Keratinocyte (primary cell): ENCODE measurements at regions not wholly inside any gene's neighbourhood (a gene's known extent, or its start where the extent isn't known, plus 50 kb on each side); places are given as distances from the start of the nearest gene placed in this dataset.

Experiments used
- DNase-seq: peaks from one replicate; pipeline ENCODE4 v3.0.0-alpha.2; 2011; ENCODE audit warnings: low read depth, missing footprints, low spot score
- FAIRE-seq: peaks from 2 replicates; lab custom pipeline; 2011; peaks lifted over from hg19 to GRCh38; lab: Jason Lieb, UNC
- H2AFZ ChIP-seq: 2 replicates; pipeline ENCODE4 v1.6.0; 2012; ENCODE audit warnings: low read length, control low read depth, inconsistent platforms; ENCODE audit not compliant: control insufficient read depth
- H3K27ac ChIP-seq: 2 replicates; pipeline ENCODE4 v1.5.1; 2011; ENCODE audit warnings: low read length; ENCODE audit not compliant: control insufficient read depth, insufficient read depth
- H3K27me3 ChIP-seq: 3 replicates; pipeline ENCODE4 v1.6.0; 2011; ENCODE audit warnings: low read length; ENCODE audit not compliant: control insufficient read depth, insufficient read depth; ENCODE audit errors: extremely low read depth
- H3K36me3 ChIP-seq, 2 experiments: 2 replicates in 1 of 2; 3 replicates in 1 of 2; pipeline ENCODE4 v1.5.1; 2011; ENCODE audit warnings: low read length in 2 of 2, mild to moderate bottlenecking in 1 of 2; ENCODE audit not compliant: control insufficient read depth in 2 of 2, insufficient read depth in 2 of 2; ENCODE audit errors: extremely low read depth in 1 of 2
- H3K4me1 ChIP-seq: 3 replicates; pipeline ENCODE4 v1.5.1; 2011; ENCODE audit warnings: low read length; ENCODE audit not compliant: control insufficient read depth, insufficient read depth; ENCODE audit errors: extremely low read depth
- H3K4me2 ChIP-seq: 3 replicates; pipeline ENCODE4 v1.6.0; 2011; ENCODE audit warnings: low read depth, low read length; ENCODE audit not compliant: control insufficient read depth, insufficient read depth; ENCODE audit errors: extremely low read depth
- H3K4me3 ChIP-seq, 3 experiments: fragments of 200-600 bp in 1 of 3; sonication (generic) in 1 of 3; 2 replicates in 2 of 3; 3 replicates in 1 of 3; pipeline ENCODE4 v1.5.1; 2011 to 2016; ENCODE audit warnings: low read length in 3 of 3, mild to moderate bottlenecking in 3 of 3, control low read depth in 2 of 3, inconsistent platforms in 1 of 3, low read depth in 1 of 3, mixed read lengths in 1 of 3, mixed run types in 1 of 3, moderate library complexity in 1 of 3; ENCODE audit not compliant: control insufficient read depth in 2 of 3, insufficient read depth in 2 of 3; ENCODE audit errors: extremely low read depth in 1 of 3
- H3K79me2 ChIP-seq: 2 replicates; pipeline ENCODE4 v1.6.0; 2012; ENCODE audit warnings: low read length; ENCODE audit not compliant: control insufficient read depth, insufficient read depth
- H3K9ac ChIP-seq: 3 replicates; pipeline ENCODE4 v1.6.0; 2011; ENCODE audit warnings: low read length; ENCODE audit not compliant: control insufficient read depth, insufficient read depth; ENCODE audit errors: extremely low read depth
- H3K9me1 ChIP-seq: 3 replicates; pipeline ENCODE4 v1.6.0; 2011; ENCODE audit warnings: low read length; ENCODE audit not compliant: control insufficient read depth, insufficient read depth; ENCODE audit errors: extremely low read depth
- H3K9me3 ChIP-seq: 2 replicates; pipeline ENCODE4 v1.5.1; 2012; ENCODE audit warnings: low read depth, low read length; ENCODE audit not compliant: control insufficient read depth
- H4K20me1 ChIP-seq: 3 replicates; pipeline ENCODE4 v1.6.0; 2011; ENCODE audit warnings: low read length; ENCODE audit not compliant: control insufficient read depth, insufficient read depth; ENCODE audit errors: extremely low read depth
- EZH2 ChIP-seq: IDR thresholded peaks from one replicate; pipeline ENCODE4 v1.6.1; 2012; ENCODE audit warnings: inconsistent platforms, mild to moderate bottlenecking, low read length, moderate library complexity
- dilution Hi-C: fragments of 300-500 bp; cut with MboI; formaldehyde crosslinking; loops from one replicate; pipeline ENCODE4 v1.7.0; 2020; ENCODE audit warnings: low sequenced_read_pairs; ENCODE audit not compliant: extremely low pct_ligation_motif_present
- TF ChIP-seq, protein P1 (sequence below), 3 experiments: IDR thresholded peaks in 1 of 3; conservative IDR thresholded peaks in 1 of 3; optimal IDR thresholded peaks in 1 of 3; 2 replicates in 2 of 3; 3 replicates in 1 of 3; pipeline versions ENCODE3 to v1.5.1; 2011; ENCODE audit warnings: low read length in 3 of 3, mild to moderate bottlenecking in 3 of 3, moderate library complexity in 2 of 3, control low read depth in 1 of 3, inconsistent platforms in 1 of 3; ENCODE audit not compliant: insufficient read depth in 2 of 3; ENCODE audit errors: extremely low read depth in 1 of 3

GRCh38 chr12:111091051-111091450 lies 170.7 kb upstream of the MYL2 start:
- no peaks in the 10 kb centered on the region for H3K9me1 ChIP-seq
- DNase-seq: no peak
- H3K36me3 ChIP-seq: no peaks in the 10 kb centered on the region
- H4K20me1 ChIP-seq: no peaks in the 10 kb centered on the region
- H3K4me1 ChIP-seq: no peaks in the 10 kb centered on the region
- peaks cover 45% of the 10 kb centered on the region for H3K27me3 ChIP-seq
- H3K4me2 ChIP-seq: no peak overlapping the region
- TF ChIP-seq, protein P1, sequence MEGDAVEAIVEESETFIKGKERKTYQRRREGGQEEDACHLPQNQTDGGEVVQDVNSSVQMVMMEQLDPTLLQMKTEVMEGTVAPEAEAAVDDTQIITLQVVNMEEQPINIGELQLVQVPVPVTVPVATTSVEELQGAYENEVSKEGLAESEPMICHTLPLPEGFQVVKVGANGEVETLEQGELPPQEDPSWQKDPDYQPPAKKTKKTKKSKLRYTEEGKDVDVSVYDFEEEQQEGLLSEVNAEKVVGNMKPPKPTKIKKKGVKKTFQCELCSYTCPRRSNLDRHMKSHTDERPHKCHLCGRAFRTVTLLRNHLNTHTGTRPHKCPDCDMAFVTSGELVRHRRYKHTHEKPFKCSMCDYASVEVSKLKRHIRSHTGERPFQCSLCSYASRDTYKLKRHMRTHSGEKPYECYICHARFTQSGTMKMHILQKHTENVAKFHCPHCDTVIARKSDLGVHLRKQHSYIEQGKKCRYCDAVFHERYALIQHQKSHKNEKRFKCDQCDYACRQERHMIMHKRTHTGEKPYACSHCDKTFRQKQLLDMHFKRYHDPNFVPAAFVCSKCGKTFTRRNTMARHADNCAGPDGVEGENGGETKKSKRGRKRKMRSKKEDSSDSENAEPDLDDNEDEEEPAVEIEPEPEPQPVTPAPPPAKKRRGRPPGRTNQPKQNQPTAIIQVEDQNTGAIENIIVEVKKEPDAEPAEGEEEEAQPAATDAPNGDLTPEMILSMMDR (optimal IDR thresholded peaks at IDR 0.05 in 1 of 3, IDR thresholded peaks at IDR 0.05 in 1 of 3, conservative IDR thresholded peaks at IDR 0.05 in 1 of 3; ENCODE audit: extremely low read depth in 1 of 3, insufficient read depth in 2 of 3, low read length in 3 of 3): no peak
- no peak for TF ChIP-seq EZH2
- H3K9me3 ChIP-seq: no peaks in the 10 kb centered on the region
- H3K4me3 ChIP-seq: no peak overlapping the region
- no peaks in the 10 kb centered on the region for H3K79me2 ChIP-seq
- H3K27ac ChIP-seq: no peak overlapping the region
- H2AFZ ChIP-seq: no peak overlapping the region
- dilution Hi-C loops: no loop called here
- FAIRE-seq: no peak
- no peak overlapping the region for H3K9ac ChIP-seq

DNA sequence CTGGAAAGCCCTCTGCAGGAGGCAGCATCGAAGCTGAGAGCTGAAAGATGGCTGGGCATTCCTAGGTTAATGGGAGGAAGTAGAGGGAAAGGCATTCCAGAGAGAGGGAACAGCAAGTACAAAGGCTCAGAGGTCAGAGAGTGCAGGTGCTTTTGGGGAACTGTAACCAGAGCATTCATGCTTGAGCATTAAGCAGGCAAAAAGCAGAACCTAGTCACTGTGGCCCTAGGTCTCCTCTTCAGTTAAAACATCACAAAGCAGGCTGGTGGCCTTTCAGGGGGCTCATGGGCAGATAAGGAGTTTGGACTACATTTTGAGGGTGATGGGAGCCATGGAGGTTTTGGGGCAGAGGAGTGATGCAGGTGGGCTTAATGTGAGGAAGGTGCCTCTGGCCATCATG lies 169.2 kb upstream of the MYL2 start:
- Histone ChIP-seq H3K4me1 (no peaks in the 10 kb centered on the region), H3K9me3 (no peaks in the 10 kb centered on the region), H3K9me1 (no peaks in the 10 kb centered on the region), H3K9ac (no peak overlapping the region), H2AFZ (no peak overlapping the region), H3K36me3 (no peaks in the 10 kb centered on the region), H3K4me2 (no peak overlapping the region), H3K4me3 (no peak overlapping the region), H3K27ac (no peak overlapping the region), H3K27me3 (peaks cover 33% of the 10 kb centered on the region), H4K20me1 (no peaks in the 10 kb centered on the region), H3K79me2 (no peaks in the 10 kb centered on the region)
- dilution Hi-C loops: no loop called here
- DNase-seq: no peak
- TF ChIP-seq, protein P1 (optimal IDR thresholded peaks at IDR 0.05 in 1 of 3, IDR thresholded peaks at IDR 0.05 in 1 of 3, conservative IDR thresholded peaks at IDR 0.05 in 1 of 3; ENCODE audit: extremely low read depth in 1 of 3, insufficient read depth in 2 of 3, low read length in 3 of 3): no peak
- TF ChIP-seq EZH2: no peak
- FAIRE-seq: no peak
